HG02798 (cell line): ENCODE measurements at regions not wholly inside any gene's neighbourhood (a gene's known extent, or its start where the extent isn't known, plus 50 kb on each side); places are given as distances from the start of the nearest gene placed in this dataset.
A peak's percentile ranks its signal among the peaks of the same experiment; 100 is the strongest.

ENCODE experiments used
- ATAC-seq: cut with Tn5 transposase; IDR thresholded peaks from one replicate; pipeline ENCODE4 v1.9.1; 2021; ENCODE audit warnings: mild to moderate bottlenecking; ENCODE audit not compliant: unreplicated experiment, poor library complexity

DNA sequence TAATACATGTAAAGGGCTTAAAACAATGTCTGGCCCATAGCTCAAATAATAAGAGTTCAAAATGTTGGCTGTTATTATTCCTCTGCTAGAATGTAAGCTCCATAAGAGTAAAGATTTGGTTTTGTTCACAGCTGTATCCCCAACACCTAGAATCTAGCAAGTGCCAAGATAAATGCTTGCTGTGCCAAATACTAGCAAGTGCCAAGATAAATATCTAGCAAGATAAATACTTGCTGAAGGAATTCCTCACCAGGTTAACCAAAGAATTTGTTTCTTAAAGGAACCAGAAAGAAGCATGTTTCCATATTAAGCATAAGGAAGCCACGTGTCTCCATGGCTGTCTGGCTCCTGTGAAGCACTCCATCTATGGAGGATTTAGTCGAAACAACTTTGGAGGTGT, 235.2 kb upstream of the SP4 start:
- ATAC-seq, result no peak

DNA sequence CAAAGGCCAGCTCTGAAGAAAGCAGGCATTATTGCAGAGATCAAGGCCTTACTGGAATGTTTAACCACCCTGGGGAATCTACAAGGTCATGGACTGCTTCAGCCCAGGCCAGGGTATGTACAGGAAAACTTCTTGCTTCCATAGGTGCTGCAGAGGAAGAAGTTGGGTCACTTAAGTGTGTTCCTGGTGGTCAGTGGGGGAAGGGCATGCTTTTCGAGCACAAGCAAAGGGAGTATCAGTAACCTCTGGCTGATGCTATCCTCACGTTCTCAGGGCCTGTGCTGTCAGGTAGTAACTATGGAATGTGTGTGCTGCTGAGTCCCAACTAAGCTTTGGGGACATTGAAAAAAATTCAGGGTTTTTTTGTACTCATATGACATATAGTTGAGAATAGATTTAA, 234.0 kb upstream of the SP4 start:
- ATAC-seq, result no peak

DNA sequence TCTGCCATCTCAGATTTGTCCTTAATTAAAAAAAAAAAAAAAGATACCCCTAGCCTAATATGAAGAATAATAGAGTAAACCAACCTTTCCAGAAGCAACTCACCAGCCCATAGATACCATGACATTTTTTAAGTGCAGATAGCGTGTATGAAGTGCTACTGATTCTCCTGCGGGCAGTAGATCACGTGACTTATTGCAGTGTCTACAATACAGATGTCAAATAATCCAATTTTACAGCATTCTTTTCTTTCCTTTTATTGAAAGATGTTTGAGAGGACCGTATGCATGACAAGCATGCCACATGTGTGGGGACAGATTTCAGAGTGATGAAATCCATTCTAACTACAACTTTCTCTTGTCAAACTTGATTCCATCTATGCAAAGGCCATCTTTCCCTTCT, 232.9 kb upstream of the SP4 start:
- ATAC-seq, result no peak

DNA sequence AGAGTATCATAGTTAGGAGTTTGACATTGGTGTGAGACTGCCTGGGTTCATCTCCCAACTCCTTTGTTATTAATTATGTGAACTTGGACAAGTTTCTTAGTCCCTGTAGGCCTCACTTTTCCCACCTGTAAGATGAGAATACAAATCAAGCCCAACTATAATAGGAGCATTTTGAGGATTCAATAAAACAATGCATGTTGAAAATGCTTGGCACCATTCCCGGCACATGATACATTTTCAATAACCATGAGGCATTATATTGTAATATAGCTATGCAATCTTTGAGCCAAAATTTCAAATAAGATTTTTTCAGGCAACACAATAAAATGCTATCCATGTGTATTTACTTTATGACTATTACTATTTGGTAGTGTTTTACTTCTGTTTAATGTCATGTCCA, 229.0 kb upstream of the SP4 start:
- ATAC-seq, result no peak

DNA sequence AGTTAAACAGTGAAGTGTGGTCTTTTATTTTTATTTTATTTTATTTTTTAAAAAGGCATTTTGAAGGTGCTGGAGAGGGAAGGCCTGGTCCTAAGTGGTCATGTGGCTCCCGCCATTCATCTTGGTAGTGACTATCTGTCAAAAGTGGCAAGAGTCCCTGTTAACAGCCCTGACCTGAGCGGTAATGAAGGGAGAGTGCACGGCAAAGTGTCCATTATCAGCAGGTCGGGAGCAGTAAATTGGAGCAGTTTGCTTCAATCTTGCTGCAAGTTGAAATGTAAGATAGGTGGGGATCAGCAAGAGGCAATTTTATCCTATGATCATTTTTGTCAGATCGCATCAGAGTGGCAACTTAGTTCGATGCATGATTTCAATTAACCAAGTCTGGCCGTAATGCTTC, 227.4 kb upstream of the SP4 start:
- no peak for ATAC-seq

DNA sequence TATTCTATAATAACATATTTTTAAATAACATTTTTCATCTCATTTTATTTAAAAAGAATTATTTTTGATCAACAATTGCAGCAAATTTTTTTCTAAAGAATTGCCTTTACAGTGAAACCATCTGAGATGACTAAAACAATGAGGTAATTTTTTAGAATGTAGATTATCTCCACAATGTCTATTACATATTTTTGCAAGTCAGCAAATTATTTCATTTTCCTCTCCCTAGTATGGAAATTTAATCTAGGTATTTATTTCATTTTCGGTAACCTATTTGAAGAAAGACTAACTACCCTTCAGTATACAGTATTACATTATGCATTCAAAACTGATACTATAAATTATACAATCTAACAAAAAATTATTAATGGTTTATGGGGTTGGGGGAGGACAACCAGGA, 213.2 kb upstream of the SP4 start:
- no peak for ATAC-seq

DNA sequence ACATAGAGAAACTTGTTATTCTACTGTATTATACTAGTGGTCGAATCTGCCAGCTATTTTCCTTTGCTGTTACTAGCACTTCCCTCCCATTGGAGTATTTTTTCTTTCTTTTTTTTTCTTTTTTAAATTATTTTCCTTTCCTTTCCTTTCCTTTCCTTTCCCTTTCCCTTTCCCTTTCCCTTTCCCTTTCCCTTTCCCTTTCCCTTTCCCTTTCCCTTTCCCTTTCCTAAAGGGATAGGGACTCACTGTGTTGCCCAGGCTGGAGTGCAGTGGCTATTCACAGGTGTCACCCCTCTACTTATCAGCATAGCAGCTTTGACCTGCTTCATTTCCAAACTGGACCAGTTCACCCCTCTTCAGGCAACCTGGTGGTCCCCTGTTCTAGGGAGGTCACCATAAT, 212.6 kb upstream of the SP4 start:
- ATAC-seq, result no peak

DNA sequence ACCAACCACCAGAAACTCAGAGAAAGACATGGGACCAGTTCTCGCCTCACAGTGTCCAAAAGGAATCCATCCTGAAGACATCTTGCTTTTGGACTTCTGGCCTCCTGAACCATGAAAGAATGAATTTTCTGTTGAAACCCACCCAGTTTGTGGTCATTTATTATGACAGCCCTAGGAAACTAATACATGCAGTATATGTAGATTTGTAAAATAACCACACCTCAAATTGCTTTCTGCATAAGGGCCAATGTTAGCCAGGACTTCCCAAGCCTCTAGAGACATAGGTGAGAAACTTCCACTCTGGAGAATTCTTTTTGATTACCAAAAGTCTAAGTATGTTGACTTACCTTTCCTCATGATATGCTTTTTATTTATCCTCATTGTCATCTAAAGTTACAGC, 210.5 kb upstream of the SP4 start:
- no peak for ATAC-seq

DNA sequence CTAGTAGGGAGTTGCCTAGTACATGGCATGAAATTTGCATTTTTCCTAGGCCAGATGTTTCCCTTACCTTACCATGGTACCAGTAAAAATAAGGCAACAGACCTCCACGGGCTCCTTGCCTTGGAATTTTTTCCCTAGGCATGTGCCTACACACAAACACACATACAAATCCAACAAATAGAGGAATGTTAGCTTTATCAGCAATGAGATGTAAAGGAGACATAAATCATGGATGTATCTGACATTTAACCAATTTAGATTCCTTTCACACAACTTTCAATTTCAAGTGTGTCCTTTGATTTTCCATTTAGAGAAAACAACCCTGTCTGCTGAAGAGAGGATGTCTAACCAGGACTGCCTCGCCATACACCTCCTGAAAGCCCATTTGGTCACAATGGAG, 209.7 kb upstream of the SP4 start:
- no peak for ATAC-seq

DNA sequence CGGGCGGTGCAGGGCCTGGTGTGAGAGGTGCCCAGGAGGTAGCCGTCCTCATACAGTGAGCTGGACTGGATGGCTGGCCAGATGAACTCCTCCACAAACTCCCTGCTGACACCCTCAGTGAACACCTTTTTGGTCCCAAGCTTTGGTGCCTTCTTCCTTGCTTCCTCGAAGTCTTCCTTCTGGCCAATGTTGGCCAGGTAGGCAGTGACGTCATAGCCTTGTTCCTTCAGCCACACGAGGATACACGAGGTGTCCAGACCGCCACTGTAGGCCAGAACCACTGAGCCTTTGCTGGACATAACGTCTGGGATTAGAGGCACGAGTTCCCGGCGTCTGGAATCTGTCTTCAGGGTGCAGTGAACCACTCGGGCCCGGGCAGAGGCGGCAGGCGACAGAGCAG, 206.8 kb upstream of the SP4 start:
- ATAC-seq, result no peak

DNA sequence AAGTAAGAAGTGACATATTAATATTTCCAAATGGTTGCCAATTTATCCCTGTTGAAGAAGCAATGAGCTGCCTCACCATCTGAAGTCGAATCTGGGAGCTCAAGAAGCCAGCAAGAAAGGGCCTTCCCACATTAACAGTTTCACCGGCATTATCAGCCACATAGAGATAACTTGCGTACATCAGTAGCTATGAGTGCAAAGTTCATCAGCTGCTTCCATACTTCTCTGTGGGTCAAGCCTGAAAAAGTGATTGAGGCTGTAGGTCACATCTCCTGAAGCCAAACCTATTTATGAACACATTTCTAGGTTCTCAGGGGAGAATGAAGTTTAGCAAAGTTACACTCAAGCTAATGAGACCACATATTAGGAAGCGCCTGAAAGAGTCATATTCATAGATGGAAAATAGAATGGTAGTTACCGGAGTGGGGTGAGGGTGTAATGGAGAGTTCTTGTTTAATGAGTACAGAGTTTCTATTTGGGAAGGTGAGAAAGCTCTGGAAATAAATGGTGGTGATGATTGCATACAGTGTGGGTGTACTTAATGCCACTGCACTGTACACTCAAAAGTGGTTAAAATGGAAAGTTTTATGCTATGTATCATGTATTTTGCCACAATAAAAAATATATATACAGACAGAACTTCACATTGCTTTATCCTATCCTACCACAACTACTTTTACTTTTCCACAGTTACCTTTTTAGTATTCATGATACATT, 189.3 kb upstream of the SP4 start:
- no peak for ATAC-seq

DNA sequence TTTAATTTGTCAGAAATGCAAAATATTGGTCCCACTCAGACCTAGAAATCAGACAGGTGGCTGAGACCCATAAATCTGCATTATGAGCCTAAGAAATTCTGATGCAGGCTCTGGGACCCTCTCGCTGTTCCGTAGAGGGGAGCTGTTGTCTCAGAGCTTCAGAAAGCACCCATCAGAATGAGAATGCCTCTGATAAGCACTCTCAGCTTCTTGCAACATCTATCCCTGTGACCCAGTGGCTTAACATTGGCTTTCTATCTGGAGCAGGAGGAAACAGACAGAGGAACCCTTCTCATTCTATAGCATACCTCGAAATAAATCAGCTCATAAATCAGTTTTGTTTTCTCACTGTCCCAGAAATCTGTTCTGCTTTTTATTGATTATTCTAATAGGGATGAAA, 184.6 kb upstream of the SP4 start:
- no peak for ATAC-seq

DNA sequence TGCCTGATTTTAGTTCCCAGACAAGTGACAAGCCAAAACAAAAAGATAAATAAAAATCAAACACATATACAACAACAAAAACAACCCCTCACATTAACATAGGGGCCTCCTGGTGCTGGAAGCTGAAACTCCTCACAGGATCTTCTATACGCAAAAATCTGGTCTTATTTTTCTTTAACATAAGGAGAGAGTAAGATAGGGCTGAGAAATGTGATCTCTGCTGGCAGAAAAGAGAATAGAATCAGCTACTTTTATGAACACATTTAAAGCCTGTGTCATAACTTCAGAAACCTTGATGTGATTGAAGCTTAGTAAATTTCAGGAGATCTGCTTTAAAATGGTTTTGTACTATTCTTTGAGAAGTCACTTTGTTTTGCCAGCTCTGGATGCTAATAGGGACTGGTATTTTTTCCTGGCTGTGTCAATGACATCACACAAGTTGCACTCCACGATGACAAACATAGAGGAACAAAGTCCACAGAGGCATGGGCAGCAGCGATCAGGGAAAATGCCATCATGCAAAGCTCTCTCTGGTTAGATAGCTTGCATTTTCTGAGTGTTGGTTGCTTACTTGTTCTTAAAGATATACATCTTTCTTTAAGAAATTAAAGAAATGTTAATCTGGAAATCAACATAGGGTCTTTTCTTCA, 176.6 kb upstream of the SP4 start:
- no peak for ATAC-seq

DNA sequence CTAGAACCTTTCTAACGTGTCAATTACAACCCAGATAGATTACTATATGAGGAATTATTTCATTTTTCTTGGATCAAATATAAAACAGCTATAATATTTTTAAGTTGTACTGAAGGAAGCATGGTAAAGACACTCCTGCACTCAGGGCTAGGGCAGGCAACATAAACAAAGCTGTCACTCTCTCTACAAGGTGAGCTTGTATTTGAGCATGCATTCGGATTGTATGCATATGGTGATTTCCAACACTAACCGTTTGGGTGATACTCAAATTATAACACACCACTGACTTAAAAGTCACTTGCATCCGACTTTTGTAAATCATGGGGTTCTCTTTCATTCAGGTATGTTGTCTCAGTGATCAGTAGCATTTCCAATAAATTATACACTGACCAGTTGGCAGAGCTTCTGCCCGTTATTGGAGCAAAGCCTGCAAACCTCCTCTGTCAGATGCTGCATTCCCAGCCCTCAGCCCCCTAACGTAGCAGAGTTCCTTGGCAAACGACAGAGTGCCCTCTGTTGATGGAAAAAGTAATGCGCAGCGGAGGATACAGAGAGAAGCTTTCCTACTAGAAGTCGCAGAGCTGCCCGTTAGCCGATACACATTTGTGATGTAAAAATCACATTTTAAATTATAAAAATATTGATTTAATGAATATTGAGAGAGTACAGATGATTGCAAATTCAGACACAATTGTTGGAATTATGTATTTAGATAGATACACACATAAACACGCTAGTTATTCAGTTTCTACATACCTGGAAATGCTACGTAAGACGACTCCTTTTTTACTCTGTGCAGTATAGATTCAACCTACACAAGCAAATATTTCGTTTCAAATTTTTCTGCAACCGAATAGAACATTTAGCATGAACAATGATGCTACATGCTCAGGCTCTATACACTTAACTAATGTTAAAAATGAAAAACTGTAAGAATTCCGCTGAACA, 173.9 kb upstream of the SP4 start:
- peak; percentile 64 for ATAC-seq

DNA sequence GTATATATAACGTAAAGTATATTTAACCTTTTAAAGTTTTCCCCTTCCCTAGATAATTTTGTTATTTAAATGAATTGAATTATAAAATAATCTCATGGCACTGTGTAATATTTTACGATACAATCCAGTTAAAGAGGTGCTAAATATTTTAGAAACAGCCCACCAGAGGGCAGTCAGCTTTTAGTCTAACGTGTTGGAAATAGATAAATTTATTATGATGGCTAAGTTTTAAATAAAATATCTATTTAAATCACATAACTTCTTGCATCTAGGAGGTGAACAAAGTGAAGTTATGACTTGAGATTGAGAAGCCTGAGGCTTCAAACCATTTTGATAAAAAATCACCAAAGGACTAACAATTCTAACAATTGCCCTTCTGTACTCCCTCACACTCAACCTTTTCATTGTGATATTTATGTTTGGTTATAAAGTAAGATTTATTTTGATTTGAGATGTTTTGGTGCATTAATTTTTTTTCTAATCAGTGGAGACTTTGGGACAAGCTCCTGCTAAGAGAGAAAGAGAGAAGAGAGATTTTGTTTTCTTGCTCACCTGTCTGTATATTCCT, 171.5 kb upstream of the SP4 start:
- ATAC-seq, result no peak

DNA sequence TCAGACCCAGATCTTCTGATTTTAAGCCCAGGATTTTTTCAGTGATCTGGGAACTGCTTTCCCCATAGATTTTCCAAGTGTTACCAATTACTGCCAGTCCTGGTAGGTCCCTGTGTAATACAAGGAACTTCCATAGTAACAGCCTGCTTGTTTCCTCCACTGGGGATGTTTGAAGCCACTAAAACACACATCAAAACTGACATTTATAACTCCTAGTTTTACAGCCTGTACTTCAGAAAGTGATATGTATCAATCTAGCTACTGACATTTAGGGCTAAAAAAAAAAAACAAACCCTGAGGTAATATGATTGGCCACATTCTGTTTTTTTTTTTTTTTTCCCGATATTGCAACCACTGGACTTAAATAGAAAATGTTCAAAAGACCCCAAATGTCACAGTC, 166.9 kb upstream of the SP4 start:
- ATAC-seq, result no peak

DNA sequence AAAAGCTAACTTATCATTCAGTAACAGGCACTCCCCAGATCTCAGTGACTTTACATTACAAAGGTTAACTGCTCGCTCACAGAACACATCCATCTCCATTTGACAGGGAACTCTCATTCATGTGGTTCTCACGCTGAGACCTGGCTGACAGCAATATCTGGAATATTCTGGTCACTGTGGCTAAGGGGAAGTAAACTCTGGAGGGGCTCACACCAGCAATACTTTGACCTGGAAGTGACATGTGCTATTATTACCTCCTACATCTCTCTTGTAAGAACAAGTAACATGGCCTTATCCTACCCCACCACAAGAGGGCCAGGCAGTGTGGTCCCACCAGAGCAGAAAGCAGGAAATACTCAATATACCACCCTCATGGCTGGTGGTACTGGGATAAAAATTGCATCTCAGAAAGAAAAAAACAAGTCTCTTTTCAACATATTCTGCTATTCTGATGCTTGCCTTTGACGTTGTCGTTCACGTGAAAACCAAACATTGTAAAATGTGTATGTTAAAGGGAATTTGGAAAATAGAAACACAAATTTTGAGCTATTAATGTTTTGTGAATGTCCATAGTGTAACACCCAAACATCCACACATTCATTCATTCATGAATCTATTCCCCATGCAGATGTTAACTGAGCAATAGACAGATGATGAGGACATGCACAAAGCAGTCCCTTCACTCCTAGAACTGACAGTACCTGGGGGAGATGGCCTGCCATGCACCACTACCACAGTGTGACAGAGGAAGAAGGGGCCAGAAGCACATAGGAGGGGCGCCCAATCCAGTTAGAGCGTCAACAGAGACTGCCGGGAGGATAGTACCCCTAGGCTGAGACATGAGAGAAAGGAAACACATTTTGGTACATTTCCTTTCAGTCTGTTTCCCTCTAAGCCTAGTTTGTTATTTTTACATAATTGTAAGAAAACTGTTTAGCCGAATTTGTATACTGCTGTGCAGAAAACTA, 166.0 kb upstream of the SP4 start:
- peak; percentile 89 for ATAC-seq

DNA sequence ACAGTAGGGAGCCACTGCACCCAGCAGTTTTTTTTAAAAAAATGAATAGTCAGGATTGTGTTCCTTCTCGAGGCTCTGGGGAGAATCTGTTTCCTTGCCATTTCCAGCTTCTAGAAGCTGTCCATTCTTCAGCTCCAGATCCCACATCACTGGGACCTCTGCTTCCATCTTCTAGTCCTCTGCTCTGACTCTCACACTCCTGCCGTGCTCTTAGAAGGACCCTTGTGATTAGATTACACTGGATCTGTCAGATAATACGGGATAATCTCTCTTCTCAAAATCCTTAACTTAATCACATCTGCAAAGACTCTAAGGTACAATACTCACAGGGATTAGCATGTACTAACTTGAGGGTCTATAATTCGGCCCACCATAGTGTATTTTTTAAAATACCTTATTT, 158.9 kb upstream of the SP4 start:
- no peak for ATAC-seq

DNA sequence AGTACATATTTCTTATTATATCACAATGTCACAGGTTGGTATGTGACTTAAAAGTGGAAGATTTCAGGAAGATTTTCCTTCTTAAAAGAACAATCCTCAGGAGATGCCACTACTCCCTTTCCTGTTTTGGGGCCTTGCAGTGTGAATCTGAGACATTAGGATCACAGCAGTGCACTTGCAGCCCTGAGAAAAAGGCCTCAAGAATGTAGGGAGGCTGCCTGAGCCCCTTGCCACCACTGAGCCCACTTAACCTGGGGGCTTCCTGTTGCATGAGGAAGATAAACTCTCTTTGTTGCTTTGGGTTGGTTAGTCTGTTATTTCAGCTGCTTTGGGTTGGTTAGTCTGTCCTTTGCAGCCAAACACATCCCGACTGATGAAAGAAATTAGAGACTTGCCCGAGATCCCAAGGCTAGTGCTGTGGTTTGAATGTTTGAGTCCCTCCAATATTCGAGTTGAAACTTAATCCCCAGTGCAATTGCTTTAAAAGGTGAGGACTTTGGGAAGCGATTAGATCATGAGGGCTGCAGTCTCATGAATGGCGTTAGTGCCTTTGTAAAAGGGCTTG, 151.3 kb upstream of the SP4 start:
- ATAC-seq, result no peak

DNA sequence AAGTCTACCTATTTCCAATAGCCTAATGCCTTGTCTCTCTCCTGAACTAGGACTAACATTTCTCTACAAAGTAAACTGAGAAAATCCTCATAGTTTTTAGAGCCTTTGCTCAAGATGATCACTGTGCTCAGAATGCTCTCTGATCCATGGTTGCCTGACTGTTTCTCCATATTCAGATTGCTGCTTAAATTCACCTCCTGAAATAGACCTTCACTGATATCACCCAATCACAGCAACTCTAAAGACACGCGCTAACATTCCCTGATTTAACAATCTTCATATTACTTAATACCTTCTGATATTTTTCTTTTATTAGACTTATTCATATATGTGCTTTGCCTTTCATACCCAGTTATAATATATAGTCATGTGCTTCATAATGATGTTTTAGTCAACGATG, 148.9 kb upstream of the SP4 start:
- no peak for ATAC-seq
